HL-60 (cell line): ENCODE measurements at regions not wholly inside any gene's neighbourhood (a gene's known extent, or its start where the extent isn't known, plus 50 kb on each side); places are given as distances from the start of the nearest gene placed in this dataset.

ENCODE experiments used
- CTCF ChIP-seq: IDR thresholded peaks from one replicate; pipeline ENCODE4 v1.5.1; 2011; ENCODE audit warnings: low read length, control low read depth, inconsistent platforms; ENCODE audit not compliant: insufficient read depth
- POLR2AphosphoS5 ChIP-seq: IDR thresholded peaks from 2 replicates; pipeline ENCODE4 v1.6.1; 2012; ENCODE audit warnings: low read depth
- REST ChIP-seq: IDR thresholded peaks from 2 replicates; pipeline ENCODE4 v1.6.1; 2012; ENCODE audit warnings: low read depth; ENCODE audit not compliant: insufficient replicate concordance

GRCh38 chr1:5622412-5622811, 369.8 kb downstream of the NPHP4 start:
- TF ChIP-seq CTCF (no peak), REST (no peak), POLR2AphosphoS5 (no peak)
